ENCODE measurements at regions not wholly inside any gene's neighbourhood (a gene's known extent, or its start where the extent isn't known, plus 50 kb on each side); places are given as distances from the start of the nearest gene placed in this dataset.

- H3K9ac ChIP-seq (ENCODE audit: low read length): no peak overlapping the region
Measured at GRCh38 chr5:111645303-111645838, 111.6 kb downstream of the NREP start.

DNA sequence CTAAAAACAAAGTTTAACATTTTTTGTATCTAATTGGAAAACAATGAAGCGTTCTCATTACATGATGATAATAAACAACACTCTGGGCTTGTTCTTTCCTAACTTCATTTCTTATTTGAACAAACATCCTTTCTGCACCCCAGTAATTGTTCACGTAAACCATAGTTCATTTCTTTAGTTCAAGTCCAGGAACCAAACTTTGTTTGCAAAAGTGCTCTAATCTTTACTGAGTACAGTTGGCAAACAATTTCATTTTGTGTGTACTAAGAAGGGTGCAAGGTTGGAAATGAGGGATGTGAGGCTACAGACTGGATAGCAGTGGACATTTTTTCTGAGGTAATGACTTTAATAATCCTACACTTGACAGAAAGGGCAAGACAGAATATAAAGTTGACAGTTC lies 113.5 kb downstream of the NREP start:
- no peak for TF ChIP-seq EZH2phosphoT487 (IDR thresholded peaks at IDR 0.05; ENCODE audit: low read depth)
- TF ChIP-seq, protein P1, sequence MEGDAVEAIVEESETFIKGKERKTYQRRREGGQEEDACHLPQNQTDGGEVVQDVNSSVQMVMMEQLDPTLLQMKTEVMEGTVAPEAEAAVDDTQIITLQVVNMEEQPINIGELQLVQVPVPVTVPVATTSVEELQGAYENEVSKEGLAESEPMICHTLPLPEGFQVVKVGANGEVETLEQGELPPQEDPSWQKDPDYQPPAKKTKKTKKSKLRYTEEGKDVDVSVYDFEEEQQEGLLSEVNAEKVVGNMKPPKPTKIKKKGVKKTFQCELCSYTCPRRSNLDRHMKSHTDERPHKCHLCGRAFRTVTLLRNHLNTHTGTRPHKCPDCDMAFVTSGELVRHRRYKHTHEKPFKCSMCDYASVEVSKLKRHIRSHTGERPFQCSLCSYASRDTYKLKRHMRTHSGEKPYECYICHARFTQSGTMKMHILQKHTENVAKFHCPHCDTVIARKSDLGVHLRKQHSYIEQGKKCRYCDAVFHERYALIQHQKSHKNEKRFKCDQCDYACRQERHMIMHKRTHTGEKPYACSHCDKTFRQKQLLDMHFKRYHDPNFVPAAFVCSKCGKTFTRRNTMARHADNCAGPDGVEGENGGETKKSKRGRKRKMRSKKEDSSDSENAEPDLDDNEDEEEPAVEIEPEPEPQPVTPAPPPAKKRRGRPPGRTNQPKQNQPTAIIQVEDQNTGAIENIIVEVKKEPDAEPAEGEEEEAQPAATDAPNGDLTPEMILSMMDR (IDR thresholded peaks at IDR 0.05; ENCODE audit: low read depth, low read length): no peak
- no peak overlapping the region for H3K27ac ChIP-seq (ENCODE audit: low read length)
- H3K4me2 ChIP-seq (ENCODE audit: low read length): no peak overlapping the region
- H4K20me1 ChIP-seq (ENCODE audit: insufficient read depth, low read length): no peaks in the 10 kb centered on the region
- no peaks in the 10 kb centered on the region for H3K36me3 ChIP-seq (replicated peaks; ENCODE audit: low read depth, low read length)
- no peaks in the 10 kb centered on the region for H3K4me1 ChIP-seq (ENCODE audit: low read length)
- no peak overlapping the region for H3K9ac ChIP-seq (ENCODE audit: low read length)
- no peaks in the 10 kb centered on the region for H3K27me3 ChIP-seq (ENCODE audit: low read depth, low read length)
- H3K79me2 ChIP-seq (ENCODE audit: low read length): no peaks in the 10 kb centered on the region
- H3K4me3 ChIP-seq (ENCODE audit: low read length): no peak overlapping the region
- H3K9me3 ChIP-seq (ENCODE audit: insufficient read depth, low read length): no peaks in the 10 kb centered on the region
- H2AFZ ChIP-seq (ENCODE audit: low read depth, low read length): no peak overlapping the region

More at GRCh38 chr5:111645303-111645838, 111.6 kb downstream of the NREP start:
- Histone ChIP-seq H3K79me2 (ENCODE audit: low read length) (no peaks in the 10 kb centered on the region), H3K9me3 (ENCODE audit: insufficient read depth, low read length) (no peaks in the 10 kb centered on the region), H3K36me3 (replicated peaks; ENCODE audit: low read depth, low read length) (no peaks in the 10 kb centered on the region), H3K27me3 (ENCODE audit: low read depth, low read length) (no peaks in the 10 kb centered on the region), H3K4me3 (ENCODE audit: low read length) (no peak overlapping the region), H3K4me1 (ENCODE audit: low read length) (no peaks in the 10 kb centered on the region), H2AFZ (ENCODE audit: low read depth, low read length) (no peak overlapping the region), H3K4me2 (ENCODE audit: low read length) (no peak overlapping the region), H3K27ac (ENCODE audit: low read length) (no peak overlapping the region), H4K20me1 (ENCODE audit: insufficient read depth, low read length) (no peaks in the 10 kb centered on the region)
- TF ChIP-seq, protein P1 (IDR thresholded peaks at IDR 0.05; ENCODE audit: low read depth, low read length): no peak
- TF ChIP-seq EZH2phosphoT487 (IDR thresholded peaks at IDR 0.05; ENCODE audit: low read depth): no peak

DNA sequence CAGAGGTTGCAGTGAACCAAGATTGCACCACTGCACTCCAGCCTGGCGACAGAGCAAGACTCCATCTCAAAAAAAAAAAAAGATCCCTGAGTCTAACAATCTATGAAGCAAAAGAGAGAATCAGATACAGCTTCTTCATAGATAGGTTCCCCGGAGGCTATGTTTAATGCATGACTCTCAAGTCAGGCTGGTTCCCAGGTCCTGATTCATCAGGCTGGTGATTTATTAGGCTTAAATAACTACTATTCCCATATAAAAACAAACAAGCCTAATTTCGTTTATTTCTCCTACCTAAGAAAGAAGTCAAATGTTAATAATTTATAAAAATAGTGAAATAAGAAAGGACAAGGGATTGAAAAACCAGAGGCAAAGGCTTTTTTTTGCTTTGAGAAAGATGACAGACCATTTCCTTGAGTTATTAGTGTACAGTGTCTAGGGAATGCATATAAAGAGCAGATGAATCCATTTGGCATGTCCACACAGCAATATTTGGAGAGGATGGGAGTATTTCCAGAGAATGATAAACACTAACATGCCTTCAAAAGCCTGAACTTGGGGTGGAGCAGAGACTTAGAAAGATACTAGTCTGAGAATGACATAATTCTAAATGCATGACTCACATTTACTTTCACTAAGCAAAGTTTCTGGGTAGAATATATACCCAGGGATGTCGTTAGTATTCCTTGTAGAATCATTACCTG lies 115.3 kb downstream of the NREP start:
- no peaks in the 10 kb centered on the region for H3K27me3 ChIP-seq (ENCODE audit: low read depth, low read length)
- no peaks in the 10 kb centered on the region for H4K20me1 ChIP-seq (ENCODE audit: insufficient read depth, low read length)
- TF ChIP-seq, protein P1 (IDR thresholded peaks at IDR 0.05; ENCODE audit: low read depth, low read length): no peak
- TF ChIP-seq EZH2phosphoT487 (IDR thresholded peaks at IDR 0.05; ENCODE audit: low read depth): no peak
- H3K9me3 ChIP-seq (ENCODE audit: insufficient read depth, low read length): no peaks in the 10 kb centered on the region
- H3K4me2 ChIP-seq (ENCODE audit: low read length): no peak overlapping the region
- no peaks in the 10 kb centered on the region for H3K79me2 ChIP-seq (ENCODE audit: low read length)
- no peak overlapping the region for H3K4me3 ChIP-seq (ENCODE audit: low read length)
- no peaks in the 10 kb centered on the region for H3K36me3 ChIP-seq (replicated peaks; ENCODE audit: low read depth, low read length)
- no peak overlapping the region for H3K27ac ChIP-seq (ENCODE audit: low read length)
- no peak overlapping the region for H2AFZ ChIP-seq (ENCODE audit: low read depth, low read length)
- no peak overlapping the region for H3K9ac ChIP-seq (ENCODE audit: low read length)
- no peaks in the 10 kb centered on the region for H3K4me1 ChIP-seq (ENCODE audit: low read length)

DNA sequence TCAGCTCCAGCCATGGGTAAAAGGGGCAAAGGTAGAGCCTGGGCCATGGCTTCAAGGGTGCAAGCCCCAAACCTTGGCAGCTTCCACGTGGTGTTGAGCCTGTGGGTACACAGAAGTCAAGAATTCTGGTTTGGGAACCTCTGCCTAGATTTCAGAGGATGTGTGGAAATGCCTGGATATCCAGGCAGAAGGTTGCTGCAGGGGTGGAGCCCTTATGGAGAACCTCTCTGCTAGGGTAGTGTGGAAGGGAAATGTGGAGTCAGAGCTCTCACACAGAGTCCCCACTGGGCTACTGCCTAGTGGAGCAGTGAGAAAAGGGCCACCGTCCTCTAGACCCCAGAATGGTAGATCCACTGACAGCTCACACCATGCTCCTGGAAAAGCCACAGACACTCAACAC lies 117.1 kb downstream of the NREP start:
- Histone ChIP-seq H4K20me1 (ENCODE audit: insufficient read depth, low read length) (no peaks in the 10 kb centered on the region), H2AFZ (ENCODE audit: low read depth, low read length) (no peak overlapping the region), H3K27me3 (ENCODE audit: low read depth, low read length) (no peaks in the 10 kb centered on the region), H3K9me3 (ENCODE audit: insufficient read depth, low read length) (no peaks in the 10 kb centered on the region), H3K9ac (ENCODE audit: low read length) (no peak overlapping the region), H3K4me3 (ENCODE audit: low read length) (no peak overlapping the region), H3K27ac (ENCODE audit: low read length) (no peak overlapping the region), H3K36me3 (replicated peaks; ENCODE audit: low read depth, low read length) (no peaks in the 10 kb centered on the region), H3K4me2 (ENCODE audit: low read length) (no peak overlapping the region), H3K79me2 (ENCODE audit: low read length) (no peaks in the 10 kb centered on the region), H3K4me1 (ENCODE audit: low read length) (no peaks in the 10 kb centered on the region)
- TF ChIP-seq, protein P1 (IDR thresholded peaks at IDR 0.05; ENCODE audit: low read depth, low read length): no peak
- no peak for TF ChIP-seq EZH2phosphoT487 (IDR thresholded peaks at IDR 0.05; ENCODE audit: low read depth)
